ENCODE measurements at regions not wholly inside any gene's neighbourhood (a gene's known extent, or its start where the extent isn't known, plus 50 kb on each side); places are given as distances from the start of the nearest gene placed in this dataset.

DNA sequence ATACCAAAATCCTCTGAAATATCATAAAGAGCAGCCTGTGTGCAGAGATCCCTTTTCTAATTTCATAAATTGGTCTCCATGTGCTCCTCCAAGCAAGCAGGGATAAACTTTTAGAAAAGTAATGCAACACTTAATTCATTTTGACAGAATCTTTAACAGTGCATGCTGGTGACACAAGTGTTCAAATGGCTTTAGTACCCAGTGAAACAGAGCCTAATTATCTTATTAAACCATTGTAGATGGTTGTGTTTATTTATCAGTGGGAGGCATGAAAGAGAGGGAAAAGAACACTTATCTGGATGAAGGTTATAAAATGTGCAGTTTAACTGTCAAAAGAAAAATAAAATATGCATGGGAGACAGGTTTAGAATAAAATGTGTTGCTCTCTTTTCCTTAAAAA, 945.0 kb upstream of the PCDH20 start:
- TF ChIP-seq BHLHE40 (IDR thresholded peaks at IDR 0.05; ENCODE audit: borderline replicate concordance) (peak; percentile 33; the same call in 1 of the 2 replicates), FOXM1 (IDR thresholded peaks at IDR 0.05; ENCODE audit: borderline replicate concordance) (peak; percentile 94), SUZ12 (IDR thresholded peaks at IDR 0.05) (no peak), FOXA1 (IDR thresholded peaks at IDR 0.05) (peak; percentile 94), LEF1 (IDR thresholded peaks at IDR 0.05; ENCODE audit: borderline replicate concordance) (peak; percentile 99), ELF4 (IDR thresholded peaks at IDR 0.05) (0 out of 2 replicates have a peak, but pooled peaks have one; percentile 24), ZNF384 (IDR thresholded peaks at IDR 0.05) (peak; percentile 84), SP1 (IDR thresholded peaks at IDR 0.05) (no peak), CTBP1 (IDR thresholded peaks at IDR 0.05; ENCODE audit: borderline replicate concordance) (peak; percentile 100)

Measured in HEK293T (cell line).